ENCODE measurements at regions not wholly inside any gene's neighbourhood (a gene's known extent, or its start where the extent isn't known, plus 50 kb on each side); places are given as distances from the start of the nearest gene placed in this dataset.
"Not testable (repeated sequence)": the region's sequence is repeated elsewhere in the genome, so short reads cannot be mapped to it uniquely, and the experiment has no call there.

- TF ChIP-seq CTCF (IDR thresholded peaks at IDR 0.05; ENCODE audit: unreplicated experiment): no peak
- no peaks in the 10 kb centered on the region for H3K4me1 Mint-ChIP-seq (ENCODE audit: insufficient read depth, unreplicated experiment)
- ChIA-PET POLR2A (no interaction called here), CTCF (no interaction called here)
- H3K9me3 Mint-ChIP-seq (ENCODE audit: unreplicated experiment): peaks cover 7% of the 10 kb centered on the region
- no peak overlapping the region for H3K27ac Mint-ChIP-seq (ENCODE audit: low read depth, unreplicated experiment)
- no TSS peak for BruUV-seq (replicated peaks)
- H3K27me3 Mint-ChIP-seq (ENCODE audit: insufficient read depth, unreplicated experiment): no peaks in the 10 kb centered on the region
- no peak for DNase-seq (ENCODE audit: unreplicated experiment)
- no peaks in the 10 kb centered on the region for H3K36me3 Mint-ChIP-seq (ENCODE audit: insufficient read depth, unreplicated experiment)
- intact Hi-C loops (cut with micrococcal nuclease): no loop called here
- no peak overlapping the region for H3K4me3 Mint-ChIP-seq (ENCODE audit: unreplicated experiment)
Measured at GRCh38 chr10:65284495-65285041, 1641.3 kb upstream of the LRRTM3 start.

GRCh38 chr10:65285726-65286125 is 1640.1 kb upstream of the LRRTM3 start:
- CTCF ChIA-PET; H3K27me3 Mint-ChIP-seq (ENCODE audit: insufficient read depth, unreplicated experiment); H3K4me3 Mint-ChIP-seq (ENCODE audit: unreplicated experiment); H3K27ac Mint-ChIP-seq (ENCODE audit: low read depth, unreplicated experiment); POLR2A ChIA-PET; H3K36me3 Mint-ChIP-seq (ENCODE audit: insufficient read depth, unreplicated experiment); H3K4me1 Mint-ChIP-seq (ENCODE audit: insufficient read depth, unreplicated experiment); H3K9me3 Mint-ChIP-seq (ENCODE audit: unreplicated experiment); intact Hi-C loops (cut with micrococcal nuclease); BruUV-seq (replicated peaks); DNase-seq (ENCODE audit: unreplicated experiment): not testable (repeated sequence)

GRCh38 chr10:65291286-65291685 is 1634.5 kb upstream of the LRRTM3 start:
- intact Hi-C loops (cut with micrococcal nuclease): no loop called here
- Mint-ChIP-seq H3K36me3 (ENCODE audit: insufficient read depth, unreplicated experiment) (no peaks in the 10 kb centered on the region), H3K4me1 (ENCODE audit: insufficient read depth, unreplicated experiment) (no peaks in the 10 kb centered on the region)

GRCh38 chr10:65292551-65292950 is 1633.3 kb upstream of the LRRTM3 start:
- no peak overlapping the region for H3K27ac Mint-ChIP-seq (ENCODE audit: low read depth, unreplicated experiment)
- no peaks in the 10 kb centered on the region for H3K9me3 Mint-ChIP-seq (ENCODE audit: unreplicated experiment)
- H3K36me3 Mint-ChIP-seq (ENCODE audit: insufficient read depth, unreplicated experiment): no peaks in the 10 kb centered on the region
- BruUV-seq (replicated peaks): no TSS peak
- DNase-seq (ENCODE audit: unreplicated experiment): no peak
- intact Hi-C loops (cut with micrococcal nuclease): no loop called here
- no peak overlapping the region for H3K4me3 Mint-ChIP-seq (ENCODE audit: unreplicated experiment)
- POLR2A ChIA-PET: no interaction called here
- H3K27me3 Mint-ChIP-seq (ENCODE audit: insufficient read depth, unreplicated experiment): no peaks in the 10 kb centered on the region
- peaks cover 6% of the 10 kb centered on the region for H3K4me1 Mint-ChIP-seq (ENCODE audit: insufficient read depth, unreplicated experiment)
- TF ChIP-seq CTCF (IDR thresholded peaks at IDR 0.05; ENCODE audit: unreplicated experiment): no peak
- CTCF ChIA-PET: no interaction called here

More at GRCh38 chr10:65291286-65291685, 1634.5 kb upstream of the LRRTM3 start:
- Mint-ChIP-seq H3K27me3 (ENCODE audit: insufficient read depth, unreplicated experiment) (no peaks in the 10 kb centered on the region), H3K27ac (ENCODE audit: low read depth, unreplicated experiment) (no peak overlapping the region), H3K4me3 (ENCODE audit: unreplicated experiment) (no peak overlapping the region), H3K9me3 (ENCODE audit: unreplicated experiment) (no peaks in the 10 kb centered on the region)
- DNase-seq (ENCODE audit: unreplicated experiment): peak; percentile 1
- CTCF ChIA-PET: no interaction called here
- TF ChIP-seq CTCF (IDR thresholded peaks at IDR 0.05; ENCODE audit: unreplicated experiment): no peak
- BruUV-seq (replicated peaks): no TSS peak
- POLR2A ChIA-PET: no interaction called here

GRCh38 chr10:65294329-65294728 is 1631.5 kb upstream of the LRRTM3 start:
- Mint-ChIP-seq H3K9me3 (ENCODE audit: unreplicated experiment) (no peaks in the 10 kb centered on the region), H3K4me1 (ENCODE audit: insufficient read depth, unreplicated experiment) (peaks cover 6% of the 10 kb centered on the region), H3K36me3 (ENCODE audit: insufficient read depth, unreplicated experiment) (no peaks in the 10 kb centered on the region), H3K27ac (ENCODE audit: low read depth, unreplicated experiment) (no peak overlapping the region), H3K4me3 (ENCODE audit: unreplicated experiment) (no peak overlapping the region), H3K27me3 (ENCODE audit: insufficient read depth, unreplicated experiment) (no peaks in the 10 kb centered on the region)
- DNase-seq (ENCODE audit: unreplicated experiment): no peak
- POLR2A ChIA-PET: no interaction called here
- BruUV-seq (replicated peaks): no TSS peak
- CTCF ChIA-PET: interaction anchor here (0.7 kb wide), 1 partner anchor 1606 kb away, joined by 3 read pairs; no protein-coding TSS in a partner anchor
- intact Hi-C loops (cut with micrococcal nuclease): no loop called here
- TF ChIP-seq CTCF (IDR thresholded peaks at IDR 0.05; ENCODE audit: unreplicated experiment): no peak

All from MCF 10A (cell line).